ENCODE measurements at regions not wholly inside any gene's neighbourhood (a gene's known extent, or its start where the extent isn't known, plus 50 kb on each side); places are given as distances from the start of the nearest gene placed in this dataset.

- DNase-seq: no peak
Measured at GRCh38 chr11:119545978-119546915, 123.3 kb upstream of the THY1 start.

- no peak for DNase-seq
Measured at GRCh38 chr11:119540370-119541125, 117.6 kb upstream of the THY1 start.

GRCh38 chr11:119539583-119539982, 116.6 kb upstream of the THY1 start:
- no peak for DNase-seq

GRCh38 chr11:119538753-119539152, 115.8 kb upstream of the THY1 start:
- peak; percentile 6 for DNase-seq

GRCh38 chr11:119537306-119538253, 114.6 kb upstream of the THY1 start:
- no peak for DNase-seq

- DNase-seq: no peak
Measured at GRCh38 chr11:119536801-119537200, 113.8 kb upstream of the THY1 start.

GRCh38 chr11:119533921-119534736, 111.2 kb upstream of the THY1 start:
- peak; percentile 28 for DNase-seq

GRCh38 chr11:119533462-119533861, 110.5 kb upstream of the THY1 start:
- no peak for DNase-seq

GRCh38 chr11:119532551-119532950, 109.6 kb upstream of the THY1 start:
- no peak for DNase-seq

GRCh38 chr11:119531623-119532022, 108.7 kb upstream of the THY1 start:
- no peak for DNase-seq

GRCh38 chr11:119531056-119531455, 108.1 kb upstream of the THY1 start:
- no peak for DNase-seq

GRCh38 chr11:119530509-119530908, 107.5 kb upstream of the THY1 start:
- no peak for DNase-seq

- DNase-seq: no peak
Measured at GRCh38 chr11:119529936-119530335, 107.0 kb upstream of the THY1 start.

GRCh38 chr11:119529063-119529845, 106.3 kb upstream of the THY1 start:
- no peak for DNase-seq

GRCh38 chr11:119525867-119526196, 102.9 kb upstream of the THY1 start:
- DNase-seq: no peak

GRCh38 chr11:119525180-119525866, 102.4 kb upstream of the THY1 start:
- DNase-seq: no peak

GRCh38 chr11:119523539-119524157, 100.7 kb upstream of the THY1 start:
- DNase-seq: no peak

- DNase-seq: no peak
Measured at GRCh38 chr11:119522609-119523008, 99.6 kb upstream of the THY1 start.

GRCh38 chr11:119521551-119521950, 98.6 kb upstream of the THY1 start:
- no peak for DNase-seq

GRCh38 chr11:119520966-119521365, 98.0 kb upstream of the THY1 start:
- DNase-seq: no peak
